C1 segment of cervical spinal cord (tissue), 14 donors: ENCODE measurements at regions not wholly inside any gene's neighbourhood (a gene's known extent, or its start where the extent isn't known, plus 50 kb on each side); places are given as distances from the start of the nearest gene placed in this dataset.
A peak's percentile ranks its signal among the peaks of the same experiment; 100 is the strongest.
"Not testable (repeated sequence)": the region's sequence is repeated elsewhere in the genome, so short reads cannot be mapped to it uniquely, and the experiment has no call there.

Source experiments
- DNase-seq, 14 donors: peaks; one replicate each; lab custom pipeline; 2025; lab: John Stamatoyannopoulos, UW

GRCh38 chr7:92973293-92973731 lies 136.9 kb upstream of the CDK6 start:
- DNase-seq = no peak

GRCh38 chr7:92972441-92972840 lies 136.1 kb upstream of the CDK6 start:
- no peak for DNase-seq

GRCh38 chr7:92969061-92969460 lies 132.7 kb upstream of the CDK6 start:
- no peak for DNase-seq

GRCh38 chr7:92968502-92968901 lies 132.1 kb upstream of the CDK6 start:
- DNase-seq = no peak

GRCh38 chr7:92967238-92967637 lies 130.9 kb upstream of the CDK6 start:
- no peak for DNase-seq

GRCh38 chr7:92964141-92964540 lies 127.8 kb upstream of the CDK6 start:
- DNase-seq = peak in 1 of 14 donors; percentile 11

- no peak for DNase-seq
These were observed 127.2 kb upstream of the CDK6 start for GRCh38 chr7:92963566-92963965.

- DNase-seq = no peak
These were observed 125.6 kb upstream of the CDK6 start for GRCh38 chr7:92961961-92962360.

GRCh38 chr7:92956575-92956974 lies 120.2 kb upstream of the CDK6 start:
- no peak for DNase-seq

GRCh38 chr7:92955081-92955480 lies 118.7 kb upstream of the CDK6 start:
- no peak for DNase-seq

GRCh38 chr7:92953657-92954056 lies 117.3 kb upstream of the CDK6 start:
- no peak for DNase-seq

- DNase-seq = no peak
These were observed 113.4 kb upstream of the CDK6 start for GRCh38 chr7:92949748-92950147.

- DNase-seq = no peak
These were observed 109.5 kb upstream of the CDK6 start for GRCh38 chr7:92945840-92946239.

- DNase-seq = no peak
These were observed 108.3 kb upstream of the CDK6 start for GRCh38 chr7:92944633-92945032.

- DNase-seq = not testable (repeated sequence)
These were observed 106.3 kb upstream of the CDK6 start for GRCh38 chr7:92942706-92943105.

- DNase-seq = no peak
These were observed 103.4 kb upstream of the CDK6 start for GRCh38 chr7:92939666-92940360.

- DNase-seq = no peak
These were observed 97.7 kb upstream of the CDK6 start for GRCh38 chr7:92934096-92934495.

GRCh38 chr7:92932450-92932849 lies 96.1 kb upstream of the CDK6 start:
- DNase-seq = no peak

GRCh38 chr7:92930404-92930803 lies 94.0 kb upstream of the CDK6 start:
- DNase-seq = no peak

GRCh38 chr7:92926697-92927044 lies 90.3 kb upstream of the CDK6 start:
- DNase-seq = no peak

- DNase-seq = no peak
These were observed 89.7 kb upstream of the CDK6 start for GRCh38 chr7:92925876-92926696.

- DNase-seq = no peak
These were observed 88.4 kb upstream of the CDK6 start for GRCh38 chr7:92924800-92925199.

- DNase-seq = no peak
These were observed 80.9 kb upstream of the CDK6 start for GRCh38 chr7:92917230-92917629.
